ENCODE measurements at regions not wholly inside any gene's neighbourhood (a gene's known extent, or its start where the extent isn't known, plus 50 kb on each side); places are given as distances from the start of the nearest gene placed in this dataset.

GRCh38 chr20:60288945-60289344 lies 330.7 kb downstream of the CDH26 start:
- no peak for DNase-seq

GRCh38 chr20:60292001-60292520 lies 333.8 kb downstream of the CDH26 start:
- DNase-seq = peak; percentile 76

GRCh38 chr20:60294632-60295031 lies 336.4 kb downstream of the CDH26 start:
- no peak for DNase-seq

- no peak for DNase-seq
These were observed 337.0 kb downstream of the CDH26 start for GRCh38 chr20:60295214-60295613.

- DNase-seq = no peak
These were observed 339.4 kb downstream of the CDH26 start for GRCh38 chr20:60297649-60298048.

- DNase-seq = no peak
These were observed 340.4 kb downstream of the CDH26 start for GRCh38 chr20:60298647-60299046.

- DNase-seq = no peak
These were observed 341.7 kb downstream of the CDH26 start for GRCh38 chr20:60299951-60300350.

GRCh38 chr20:60300374-60300773 lies 342.2 kb downstream of the CDH26 start:
- no peak for DNase-seq

- no peak for DNase-seq
These were observed 344.7 kb downstream of the CDH26 start for GRCh38 chr20:60302875-60303274.

GRCh38 chr20:60304026-60304590 lies 345.9 kb downstream of the CDH26 start:
- no peak for DNase-seq

- DNase-seq = no peak
These were observed 346.7 kb downstream of the CDH26 start for GRCh38 chr20:60304931-60305330.

GRCh38 chr20:60306105-60306504 lies 347.9 kb downstream of the CDH26 start:
- DNase-seq = no peak

GRCh38 chr20:60306551-60306950 lies 348.3 kb downstream of the CDH26 start:
- no peak for DNase-seq

GRCh38 chr20:60310560-60311349 lies 352.5 kb downstream of the CDH26 start:
- DNase-seq = no peak

- DNase-seq = no peak
These were observed 355.0 kb downstream of the CDH26 start for GRCh38 chr20:60313191-60313590.

GRCh38 chr20:60313614-60314013 lies 355.4 kb downstream of the CDH26 start:
- DNase-seq = no peak

GRCh38 chr20:60314727-60315126 lies 356.5 kb downstream of the CDH26 start:
- DNase-seq = no peak

GRCh38 chr20:60316476-60317158 lies 358.4 kb downstream of the CDH26 start:
- no peak for DNase-seq

- DNase-seq = no peak
These were observed 359.2 kb downstream of the CDH26 start for GRCh38 chr20:60317401-60317800.

GRCh38 chr20:60321601-60322000 lies 363.4 kb downstream of the CDH26 start:
- no peak for DNase-seq

- DNase-seq = no peak
These were observed 368.6 kb downstream of the CDH26 start for GRCh38 chr20:60326821-60327220.

GRCh38 chr20:60327971-60328660 lies 369.9 kb downstream of the CDH26 start:
- DNase-seq = no peak

GRCh38 chr20:60330461-60330860 lies 372.2 kb downstream of the CDH26 start:
- no peak for DNase-seq

Data from MV-4-11 (cell line).